H9 (cell line): ENCODE measurements at regions not wholly inside any gene's neighbourhood (a gene's known extent, or its start where the extent isn't known, plus 50 kb on each side); places are given as distances from the start of the nearest gene placed in this dataset.

ENCODE experiments used
- DNase-seq: peaks from one replicate; pipeline ENCODE4 v3.0.0-alpha.2; 2017
- H2AFZ ChIP-seq: one replicate; pipeline ENCODE4 v1.6.1; 2013; ENCODE audit warnings: mild to moderate bottlenecking, low read length, control low read depth, moderate library complexity
- H2AK5ac ChIP-seq: 2 replicates; pipeline ENCODE4 v1.6.1; 2013; ENCODE audit warnings: low read length, control low read depth, mixed read lengths; ENCODE audit not compliant: insufficient read length
- H2BK120ac ChIP-seq: one replicate; pipeline ENCODE4 v1.6.1; 2013; ENCODE audit warnings: low read depth, mild to moderate bottlenecking, low read length, control low read depth, inconsistent platforms; ENCODE audit not compliant: poor library complexity, severe bottlenecking
- H2BK12ac ChIP-seq: 2 replicates; pipeline ENCODE4 v1.6.1; 2013; ENCODE audit warnings: low read length, control low read depth, mixed read lengths, low read depth; ENCODE audit not compliant: insufficient read length
- H2BK15ac ChIP-seq: 2 replicates; pipeline ENCODE4 v1.6.1; 2013; ENCODE audit warnings: low read depth, low read length, control low read depth
- H2BK20ac ChIP-seq: one replicate; pipeline ENCODE4 v1.6.1; 2013; ENCODE audit warnings: low read depth, mild to moderate bottlenecking, low read length, control low read depth, inconsistent platforms; ENCODE audit not compliant: poor library complexity, severe bottlenecking
- H2BK5ac ChIP-seq: 2 replicates; pipeline ENCODE4 v1.6.1; 2013; ENCODE audit warnings: low read length, control low read depth, mixed read lengths; ENCODE audit not compliant: insufficient read length
- H3K14ac ChIP-seq: 2 replicates; pipeline ENCODE4 v1.6.1; 2013; ENCODE audit warnings: low read length, control low read depth; ENCODE audit not compliant: insufficient read depth
- H3K18ac ChIP-seq: 2 replicates; pipeline ENCODE4 v1.6.1; 2013; ENCODE audit warnings: low read depth, mild to moderate bottlenecking, mixed read lengths, low read length, control low read depth; ENCODE audit not compliant: insufficient read length
- H3K23ac ChIP-seq: 2 replicates; pipeline ENCODE4 v1.6.1; 2013; ENCODE audit warnings: low read length, control low read depth, mixed read lengths, low read depth; ENCODE audit not compliant: insufficient read length
- H3K23me2 ChIP-seq: 2 replicates; pipeline ENCODE4 v1.6.1; 2013; ENCODE audit warnings: low read depth, mild to moderate bottlenecking, mixed read lengths, low read length, control low read depth; ENCODE audit not compliant: insufficient read length, poor library complexity, severe bottlenecking
- H3K27ac ChIP-seq: 2 replicates; pipeline ENCODE4 v1.5.1; 2013; ENCODE audit warnings: low read length, control low read depth, mixed read lengths, low read depth; ENCODE audit not compliant: insufficient read length
- H3K27me3 ChIP-seq: 2 replicates; pipeline ENCODE4 v1.6.1; 2013; ENCODE audit warnings: low read length, control low read depth, inconsistent platforms; ENCODE audit not compliant: insufficient read depth
- H3K4ac ChIP-seq: 2 replicates; pipeline ENCODE4 v1.6.1; 2013; ENCODE audit warnings: low read depth, mild to moderate bottlenecking, control low read depth, inconsistent platforms, low read length, moderate library complexity
- H3K4me1 ChIP-seq: 2 replicates; pipeline ENCODE4 v1.6.1; 2013; ENCODE audit warnings: low read length, control low read depth, inconsistent platforms; ENCODE audit not compliant: insufficient read depth
- H3K4me2 ChIP-seq: 2 replicates; pipeline ENCODE4 v1.6.1; 2013; ENCODE audit warnings: low read length, control low read depth, mixed read lengths; ENCODE audit not compliant: insufficient read length, insufficient read depth
- H3K56ac ChIP-seq: 2 replicates; pipeline ENCODE4 v1.6.1; 2013; ENCODE audit warnings: low read depth, mild to moderate bottlenecking, mixed read lengths, low read length, control low read depth; ENCODE audit not compliant: insufficient read length
- H3K79me1 ChIP-seq: 2 replicates; pipeline ENCODE4 v1.6.1; 2013; ENCODE audit warnings: low read depth, mild to moderate bottlenecking, moderate library complexity, low read length, control low read depth, inconsistent platforms; ENCODE audit not compliant: insufficient read depth, poor library complexity, severe bottlenecking
- H3K79me2 ChIP-seq: 2 replicates; pipeline ENCODE4 v1.6.1; 2013; ENCODE audit warnings: low read length, control low read depth, inconsistent platforms; ENCODE audit not compliant: insufficient read depth
- H3K9ac ChIP-seq: 2 replicates; pipeline ENCODE4 v1.6.1; 2013; ENCODE audit warnings: low read length, control low read depth, mixed read lengths; ENCODE audit not compliant: insufficient read length; ENCODE audit errors: extremely low read depth
- H3K9me3 ChIP-seq: one replicate; pipeline ENCODE4 v1.6.1; 2013; ENCODE audit warnings: low read depth, low read length, inconsistent platforms; ENCODE audit not compliant: control insufficient read depth
- H3T11ph ChIP-seq: one replicate; pipeline ENCODE4 v1.6.1; 2013; ENCODE audit warnings: mild to moderate bottlenecking, low read length, control low read depth, inconsistent platforms
- H4K20me1 ChIP-seq: one replicate; pipeline ENCODE4 v1.6.1; 2013; ENCODE audit not compliant: control insufficient read depth, insufficient read length, insufficient read depth
- H4K5ac ChIP-seq: 2 replicates; pipeline ENCODE4 v1.6.1; 2013; ENCODE audit warnings: low read depth, mild to moderate bottlenecking, mixed read lengths, low read length, control low read depth; ENCODE audit not compliant: insufficient read length
- H4K8ac ChIP-seq: replicated peaks from 2 replicates; pipeline ENCODE4 v1.6.1; 2013; ENCODE audit warnings: low read length, control low read depth, mixed read lengths, low read depth; ENCODE audit not compliant: insufficient read length
- H4K91ac ChIP-seq: 2 replicates; pipeline ENCODE4 v1.6.1; 2013; ENCODE audit warnings: low read depth, mild to moderate bottlenecking, moderate library complexity, mixed read lengths, low read length, control low read depth; ENCODE audit not compliant: insufficient read length
- H3K27ac Mint-ChIP-seq, 3 experiments: 2 replicates in 2 of 3; 3 replicates in 1 of 3; pipeline ENCODE4 v1.8.0; 2020 to 2021; ENCODE audit warnings: mixed read lengths in 3 of 3, mild to moderate bottlenecking in 1 of 3, moderate library complexity in 1 of 3
- H3K27me3 Mint-ChIP-seq: 2 replicates; pipeline ENCODE4 v1.8.0; 2021; ENCODE audit warnings: low read depth, mild to moderate bottlenecking, moderate library complexity, mixed read lengths
- H3K36me3 Mint-ChIP-seq, 3 experiments: 2 replicates in 2 of 3; 3 replicates in 1 of 3; pipeline ENCODE4 v1.8.0; 2020 to 2021; ENCODE audit warnings: low read depth in 3 of 3, mixed read lengths in 3 of 3; ENCODE audit not compliant: insufficient read depth in 1 of 3
- H3K4me1 Mint-ChIP-seq, 2 experiments: 2 replicates each; pipeline ENCODE4 v1.8.0; 2020; ENCODE audit warnings: mixed read lengths in 2 of 2
- H3K4me3 Mint-ChIP-seq, 2 experiments: 2 replicates in 1 of 2; 3 replicates in 1 of 2; pipeline ENCODE4 v1.8.0; 2020 to 2021; ENCODE audit warnings: mild to moderate bottlenecking in 2 of 2, mixed read lengths in 2 of 2, moderate library complexity in 1 of 2
- H3K9me3 Mint-ChIP-seq, 2 experiments: 2 replicates in 1 of 2; 3 replicates in 1 of 2; pipeline ENCODE4 v1.8.0; 2020; ENCODE audit warnings: mild to moderate bottlenecking in 2 of 2, mixed read lengths in 2 of 2, moderate library complexity in 1 of 2
- WGBS: extraction: QIAGEN DNeasy Blood & Tissue Kit; methylation state at CpG from one replicate; pipeline ENCODE4 v1.1.7; 2013; ENCODE audit warnings: missing lambda C conversion rate, low lambda C conversion rate, mixed read lengths; ENCODE audit not compliant: insufficient read length; ENCODE audit errors: extremely low coverage; 5-methylcytosine and 5-hydroxymethylcytosine counted together
- TF ChIP-seq, protein P1 (sequence below): fragments of 200-600 bp; sonication (generic); conservative IDR thresholded peaks from 3 replicates; pipeline ENCODE4 v1.8.0; 2021; ENCODE audit warnings: antibody characterized with exemption, mild to moderate bottlenecking

DNA sequence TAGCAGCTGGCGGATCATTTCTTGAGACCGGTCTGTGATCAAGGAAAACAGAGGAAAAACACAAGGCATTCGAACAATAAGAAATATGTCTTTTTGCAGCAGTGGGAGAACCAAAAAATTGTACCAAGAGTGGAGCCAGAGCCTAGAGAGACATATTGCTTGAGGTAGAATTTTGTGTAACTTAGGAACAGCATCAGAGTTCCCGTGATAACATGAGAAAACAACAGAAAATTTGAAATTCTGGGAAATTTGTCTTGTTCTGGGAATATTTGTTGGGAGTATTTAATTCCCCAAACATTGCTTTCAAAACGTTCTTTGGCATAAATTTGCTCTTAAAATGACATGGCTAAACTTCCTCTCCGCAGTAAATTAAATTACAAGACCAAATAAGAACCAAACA lies 267.5 kb downstream of the GPD2 start:
- Histone ChIP-seq H3K4ac (no peak overlapping the region), H2BK12ac (no peak overlapping the region), H3K27ac (no peak overlapping the region), H3K27me3 (no peaks in the 10 kb centered on the region), H4K20me1 (no peaks in the 10 kb centered on the region), H3K14ac (no peak overlapping the region), H3T11ph (no peak overlapping the region), H3K9ac (no peak overlapping the region), H3K23me2 (no peaks in the 10 kb centered on the region), H4K8ac (no peak overlapping the region), H3K56ac (no peak overlapping the region), H2BK120ac (no peak overlapping the region), H2AK5ac (no peak overlapping the region), H3K4me1 (peaks cover 2% of the 10 kb centered on the region; the same call in 1 of the 2 replicates), H3K18ac (no peak overlapping the region), H2BK15ac (no peak overlapping the region), H3K23ac (no peak overlapping the region), H2BK20ac (no peak overlapping the region), H3K79me2 (no peaks in the 10 kb centered on the region), H3K79me1 (no peaks in the 10 kb centered on the region), H3K4me2 (no peak overlapping the region), H3K9me3 (no peaks in the 10 kb centered on the region), H2AFZ (no peak overlapping the region), H4K91ac (no peak overlapping the region), H2BK5ac (no peak overlapping the region), H4K5ac (no peak overlapping the region)
- WGBS: no CpG with 5 or more reads among the region's 6 CpGs
- H3K36me3 Mint-ChIP-seq: no peaks in the 10 kb centered on the region
- peaks cover 41 to 42% of the 10 kb centered on the region in 2 experiments for H3K4me1 Mint-ChIP-seq
- TF ChIP-seq, protein P1, sequence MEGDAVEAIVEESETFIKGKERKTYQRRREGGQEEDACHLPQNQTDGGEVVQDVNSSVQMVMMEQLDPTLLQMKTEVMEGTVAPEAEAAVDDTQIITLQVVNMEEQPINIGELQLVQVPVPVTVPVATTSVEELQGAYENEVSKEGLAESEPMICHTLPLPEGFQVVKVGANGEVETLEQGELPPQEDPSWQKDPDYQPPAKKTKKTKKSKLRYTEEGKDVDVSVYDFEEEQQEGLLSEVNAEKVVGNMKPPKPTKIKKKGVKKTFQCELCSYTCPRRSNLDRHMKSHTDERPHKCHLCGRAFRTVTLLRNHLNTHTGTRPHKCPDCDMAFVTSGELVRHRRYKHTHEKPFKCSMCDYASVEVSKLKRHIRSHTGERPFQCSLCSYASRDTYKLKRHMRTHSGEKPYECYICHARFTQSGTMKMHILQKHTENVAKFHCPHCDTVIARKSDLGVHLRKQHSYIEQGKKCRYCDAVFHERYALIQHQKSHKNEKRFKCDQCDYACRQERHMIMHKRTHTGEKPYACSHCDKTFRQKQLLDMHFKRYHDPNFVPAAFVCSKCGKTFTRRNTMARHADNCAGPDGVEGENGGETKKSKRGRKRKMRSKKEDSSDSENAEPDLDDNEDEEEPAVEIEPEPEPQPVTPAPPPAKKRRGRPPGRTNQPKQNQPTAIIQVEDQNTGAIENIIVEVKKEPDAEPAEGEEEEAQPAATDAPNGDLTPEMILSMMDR: no peak
- no peak for DNase-seq
- no peak overlapping the region for H3K4me3 Mint-ChIP-seq
- H3K27me3 Mint-ChIP-seq: no peaks in the 10 kb centered on the region
- H3K27ac Mint-ChIP-seq: no peak overlapping the region
- H3K9me3 Mint-ChIP-seq: no peaks in the 10 kb centered on the region
